ENCODE measurements at regions not wholly inside any gene's neighbourhood (a gene's known extent, or its start where the extent isn't known, plus 50 kb on each side); places are given as distances from the start of the nearest gene placed in this dataset.

- no TSS peak for BruUV-seq (replicated peaks)
- Histone ChIP-seq H3K79me2 (ENCODE audit: low read length) (no peaks in the 10 kb centered on the region), H3K9me3 (ENCODE audit: low read length) (no peaks in the 10 kb centered on the region), H3K27ac (ENCODE audit: low read length) (no peak overlapping the region), H3K27me3 (ENCODE audit: low read length) (peaks cover 23% of the 10 kb centered on the region), H3K36me3 (ENCODE audit: low read depth, low read length) (no peaks in the 10 kb centered on the region), H3K9ac (ENCODE audit: low read length) (no peak overlapping the region), H2AFZ (ENCODE audit: low read length) (no peak overlapping the region), H3K4me1 (ENCODE audit: insufficient read depth, low read length) (no peaks in the 10 kb centered on the region), H3K4me3 (ENCODE audit: low read length) (no peak overlapping the region), H3K4me2 (ENCODE audit: low read length) (no peak overlapping the region), H3K9me2 (replicated peaks; ENCODE audit: low read length) (no peaks in the 10 kb centered on the region), H3F3A (ENCODE audit: low read length, unreplicated experiment) (no peaks in the 10 kb centered on the region), H4K20me1 (ENCODE audit: low read length) (no peaks in the 10 kb centered on the region)
- DNase-seq (no peak), ATAC-seq (no peak)
- CTCF ChIA-PET: no interaction called here
- POLR2A ChIA-PET (ENCODE audit: unreplicated experiment): no interaction called here
- no peak for TF ChIP-seq CTCF (conservative IDR thresholded peaks at IDR 0.05; ENCODE audit: low read depth, low read length)
- TF ChIP-seq EZH2 (IDR thresholded peaks at IDR 0.05; ENCODE audit: low read length, unreplicated experiment): no peak
- TF ChIP-seq EZH2phosphoT487 (IDR thresholded peaks at IDR 0.05; ENCODE audit: borderline replicate concordance, low read length): no peak
- intact Hi-C loops (cut with micrococcal nuclease): no loop called here
Measured at GRCh38 chr5:60274747-60275146, 381.2 kb upstream of the PDE4D start.

- Histone ChIP-seq H3K4me2 (ENCODE audit: low read length) (no peak overlapping the region), H3F3A (ENCODE audit: low read length, unreplicated experiment) (no peaks in the 10 kb centered on the region), H3K9me2 (replicated peaks; ENCODE audit: low read length) (no peaks in the 10 kb centered on the region), H3K4me3 (ENCODE audit: low read length) (no peak overlapping the region), H3K27ac (ENCODE audit: low read length) (no peak overlapping the region), H4K20me1 (ENCODE audit: low read length) (no peaks in the 10 kb centered on the region), H3K4me1 (ENCODE audit: insufficient read depth, low read length) (no peaks in the 10 kb centered on the region), H2AFZ (ENCODE audit: low read length) (no peak overlapping the region), H3K9ac (ENCODE audit: low read length) (no peak overlapping the region), H3K27me3 (ENCODE audit: low read length) (peaks cover 42% of the 10 kb centered on the region), H3K9me3 (ENCODE audit: low read length) (no peaks in the 10 kb centered on the region), H3K79me2 (ENCODE audit: low read length) (no peaks in the 10 kb centered on the region), H3K36me3 (ENCODE audit: low read depth, low read length) (no peaks in the 10 kb centered on the region)
- TF ChIP-seq EZH2phosphoT487 (IDR thresholded peaks at IDR 0.05; ENCODE audit: borderline replicate concordance, low read length): no peak
- TF ChIP-seq CTCF (conservative IDR thresholded peaks at IDR 0.05; ENCODE audit: low read depth, low read length): no peak
- no peak for TF ChIP-seq EZH2 (IDR thresholded peaks at IDR 0.05; ENCODE audit: low read length, unreplicated experiment)
- ChIA-PET CTCF (no interaction called here), POLR2A (ENCODE audit: unreplicated experiment) (interaction anchor here (0.6 kb wide), 1 partner anchor 45 kb away, joined by 6 read pairs; no protein-coding TSS in a partner anchor)
- BruUV-seq (replicated peaks): no TSS peak
- DNase-seq (no peak), ATAC-seq (no peak)
- intact Hi-C loops (cut with micrococcal nuclease): no loop called here
Measured at GRCh38 chr5:60271517-60271916, 378.0 kb upstream of the PDE4D start.

GRCh38 chr5:60267907-60268306 lies 374.4 kb upstream of the PDE4D start:
- Histone ChIP-seq H3K4me1 (ENCODE audit: insufficient read depth, low read length) (no peaks in the 10 kb centered on the region), H3K36me3 (ENCODE audit: low read depth, low read length) (no peaks in the 10 kb centered on the region), H3K9me3 (ENCODE audit: low read length) (no peaks in the 10 kb centered on the region), H3K79me2 (ENCODE audit: low read length) (no peaks in the 10 kb centered on the region), H3K4me3 (ENCODE audit: low read length) (no peak overlapping the region), H3K27me3 (ENCODE audit: low read length) (peaks cover 41% of the 10 kb centered on the region), H3K9ac (ENCODE audit: low read length) (no peak overlapping the region), H3K9me2 (replicated peaks; ENCODE audit: low read length) (no peaks in the 10 kb centered on the region), H2AFZ (ENCODE audit: low read length) (no peak overlapping the region), H4K20me1 (ENCODE audit: low read length) (no peaks in the 10 kb centered on the region), H3K4me2 (ENCODE audit: low read length) (no peak overlapping the region), H3F3A (ENCODE audit: low read length, unreplicated experiment) (no peaks in the 10 kb centered on the region), H3K27ac (ENCODE audit: low read length) (no peak overlapping the region)
- ATAC-seq (no peak), DNase-seq (no peak)
- intact Hi-C loops (cut with micrococcal nuclease): no loop called here
- ChIA-PET CTCF (no interaction called here), POLR2A (ENCODE audit: unreplicated experiment) (interaction anchor here (0.6 kb wide), 1 partner anchor 292 kb away, joined by 3 read pairs; no protein-coding TSS in a partner anchor)
- BruUV-seq (replicated peaks): no TSS peak
- no peak for TF ChIP-seq EZH2 (IDR thresholded peaks at IDR 0.05; ENCODE audit: low read length, unreplicated experiment)
- TF ChIP-seq CTCF (conservative IDR thresholded peaks at IDR 0.05; ENCODE audit: low read depth, low read length): no peak
